Lung (tissue), 11 donors: ENCODE measurements at regions not wholly inside any gene's neighbourhood (a gene's known extent, or its start where the extent isn't known, plus 50 kb on each side); places are given as distances from the start of the nearest gene placed in this dataset.
A peak's percentile ranks its signal among the peaks of the same experiment; 100 is the strongest.

Source experiments
- ATAC-seq: fragments of 200-7000 bp; cut with Tn5 transposase; one replicate; pipeline ENCODE4 v1.9.1; 2020; ENCODE audit warnings: moderate number of reproducible peaks; ENCODE audit not compliant: insufficient read depth, low FRiP score
- DNase-seq, 3 donors: peaks; one replicate each; pipeline ENCODE4 v3.0.0-alpha.2; 2013 to 2017
- H3K27ac ChIP-seq, 2 donors: one replicate each; pipeline ENCODE4 v1.5.1; 2013; ENCODE audit warnings: mild to moderate bottlenecking in 2 of 2, moderate library complexity in 2 of 2, control low read depth in 1 of 2, inconsistent platforms in 1 of 2, low read depth in 1 of 2, low read length in 1 of 2
- H3K27me3 ChIP-seq, 3 donors: one replicate each; pipeline ENCODE4 v1.5.1; 2013; ENCODE audit warnings: low read length in 2 of 3; ENCODE audit not compliant: control insufficient read depth in 3 of 3, insufficient read depth in 3 of 3
- H3K36me3 ChIP-seq, 4 donors: one replicate each; pipeline ENCODE4 v1.5.1; 2013; ENCODE audit warnings: low read length in 4 of 4, mild to moderate bottlenecking in 1 of 4, moderate library complexity in 1 of 4; ENCODE audit not compliant: control insufficient read depth in 4 of 4, insufficient read depth in 4 of 4
- H3K4me1 ChIP-seq, 5 donors: one replicate each; pipeline ENCODE4 v1.5.1; 2013; ENCODE audit warnings: low read length in 5 of 5, mild to moderate bottlenecking in 2 of 5, moderate library complexity in 1 of 5; ENCODE audit not compliant: control insufficient read depth in 5 of 5, insufficient read depth in 5 of 5
- H3K4me3 ChIP-seq: one replicate; pipeline ENCODE4 v1.5.1; 2013; ENCODE audit warnings: mild to moderate bottlenecking, control low read depth, moderate library complexity
- H3K9ac ChIP-seq, 2 donors: one replicate each; pipeline ENCODE4 v1.5.1; 2013; ENCODE audit warnings: low read length in 2 of 2, control low read depth in 1 of 2; ENCODE audit not compliant: insufficient read depth in 1 of 2
- H3K9me3 ChIP-seq, 4 donors: one replicate each; pipeline ENCODE4 v1.5.1; 2013; ENCODE audit warnings: low read length in 3 of 4, mild to moderate bottlenecking in 1 of 4, moderate library complexity in 1 of 4; ENCODE audit not compliant: control insufficient read depth in 4 of 4, insufficient read depth in 3 of 4
- WGBS, 2 donors: extraction: QIAGEN DNeasy Blood & Tissue Kit; methylation state at CpG; one replicate each; pipeline ENCODE4 v1.1.7; 2013; 5-methylcytosine and 5-hydroxymethylcytosine counted together
- TF ChIP-seq, protein P1 (sequence below): IDR thresholded peaks from 2 replicates; pipeline ENCODE4 v1.5.1; 2012; ENCODE audit warnings: mild to moderate bottlenecking; ENCODE audit errors: control extremely low read depth, extremely low read depth
- donor health status: control.
- donor health status: control.
- donor health status: Bipolar disorder and iron deficiency.
- donor health status: healthy.
- donor health status: DM: yes; HTN: yes; CAD: no.

DNA sequence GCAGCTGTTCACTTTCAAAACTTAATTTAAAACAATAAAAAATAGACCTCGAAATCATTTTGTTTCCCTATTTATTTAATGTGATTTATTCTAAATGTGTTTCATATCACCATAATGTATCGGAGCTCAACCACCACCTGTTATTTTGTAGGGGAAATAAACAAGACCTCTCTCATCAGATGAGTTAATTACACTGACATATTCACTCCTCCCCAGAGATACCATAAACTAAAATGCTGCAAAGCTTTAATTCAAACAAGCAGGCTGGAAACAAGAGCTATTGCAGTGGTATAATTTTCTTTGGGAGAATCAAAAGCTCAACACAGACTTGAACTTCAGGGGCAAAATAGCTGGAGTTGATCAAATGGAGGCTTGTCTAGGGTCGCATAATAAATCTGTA lies 303.5 kb upstream of the TSHZ2 start:
- 89 to 90% methylated on average over 3 of the region's 3 CpGs for WGBS, 2 donors
- DNase-seq (no peak), ATAC-seq (no peak)
- TF ChIP-seq, protein P1, sequence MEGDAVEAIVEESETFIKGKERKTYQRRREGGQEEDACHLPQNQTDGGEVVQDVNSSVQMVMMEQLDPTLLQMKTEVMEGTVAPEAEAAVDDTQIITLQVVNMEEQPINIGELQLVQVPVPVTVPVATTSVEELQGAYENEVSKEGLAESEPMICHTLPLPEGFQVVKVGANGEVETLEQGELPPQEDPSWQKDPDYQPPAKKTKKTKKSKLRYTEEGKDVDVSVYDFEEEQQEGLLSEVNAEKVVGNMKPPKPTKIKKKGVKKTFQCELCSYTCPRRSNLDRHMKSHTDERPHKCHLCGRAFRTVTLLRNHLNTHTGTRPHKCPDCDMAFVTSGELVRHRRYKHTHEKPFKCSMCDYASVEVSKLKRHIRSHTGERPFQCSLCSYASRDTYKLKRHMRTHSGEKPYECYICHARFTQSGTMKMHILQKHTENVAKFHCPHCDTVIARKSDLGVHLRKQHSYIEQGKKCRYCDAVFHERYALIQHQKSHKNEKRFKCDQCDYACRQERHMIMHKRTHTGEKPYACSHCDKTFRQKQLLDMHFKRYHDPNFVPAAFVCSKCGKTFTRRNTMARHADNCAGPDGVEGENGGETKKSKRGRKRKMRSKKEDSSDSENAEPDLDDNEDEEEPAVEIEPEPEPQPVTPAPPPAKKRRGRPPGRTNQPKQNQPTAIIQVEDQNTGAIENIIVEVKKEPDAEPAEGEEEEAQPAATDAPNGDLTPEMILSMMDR, result no peak
- Histone ChIP-seq H3K9ac (no peak overlapping the region), H3K4me3 (no peak overlapping the region), H3K27me3 (peaks cover 0 to 2% (median 0%) of the 10 kb centered on the region in 3 donors), H3K9me3 (no peaks in the 10 kb centered on the region), H3K27ac (no peak overlapping the region), H3K4me1 (no peaks in the 10 kb centered on the region), H3K36me3 (no peaks in the 10 kb centered on the region)

- WGBS, 2 donors, result 89 to 93% methylated on average over 5 of the region's 5 CpGs
- H3K36me3 ChIP-seq, result no peaks in the 10 kb centered on the region
- TF ChIP-seq, protein P1, result no peak
These were observed 304.8 kb upstream of the TSHZ2 start for GRCh38 chr20:52667358-52667757.

DNA sequence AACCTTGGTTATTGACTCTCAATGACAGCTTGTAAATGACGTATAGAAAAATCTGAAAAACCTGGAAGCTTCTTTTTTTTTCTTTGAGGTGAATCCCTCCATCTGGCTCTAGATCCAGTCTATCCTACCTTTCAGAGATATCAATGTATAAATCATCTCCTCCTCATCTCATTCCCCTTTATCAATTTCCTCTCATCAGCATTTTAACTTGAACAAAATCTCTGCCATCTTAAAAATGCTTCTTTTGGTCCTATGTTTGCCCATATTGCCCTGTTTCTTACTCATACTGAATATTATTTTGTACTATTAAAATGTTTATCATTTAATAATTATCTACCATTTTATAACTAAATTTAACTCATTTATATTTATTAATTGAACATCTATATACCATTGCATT lies 306.7 kb upstream of the TSHZ2 start:
- no peak overlapping the region for H3K9ac ChIP-seq
- DNase-seq (no peak), ATAC-seq (no peak)
- TF ChIP-seq, protein P1, result no peak
- no peak overlapping the region for H3K27ac ChIP-seq
- peaks cover 0 to under 1% (median 0%) of the 10 kb centered on the region in 4 donors for H3K9me3 ChIP-seq
- no peak overlapping the region for H3K4me3 ChIP-seq
- H3K4me1 ChIP-seq, result no peaks in the 10 kb centered on the region
- H3K36me3 ChIP-seq, result no peaks in the 10 kb centered on the region
- H3K27me3 ChIP-seq, result peaks cover 0 to 2% (median 0%) of the 10 kb centered on the region in 3 donors
- WGBS, 2 donors, result 97% methylated on average over 1 of the region's 1 CpG

More at GRCh38 chr20:52667358-52667757, 304.8 kb upstream of the TSHZ2 start:
- no peak for DNase-seq
- H3K27ac ChIP-seq, result no peak overlapping the region
- H3K27me3 ChIP-seq, result peaks cover 0 to 2% (median 0%) of the 10 kb centered on the region in 3 donors
- no peaks in the 10 kb centered on the region for H3K4me1 ChIP-seq
- ATAC-seq, result no peak
- H3K9ac ChIP-seq, result no peak overlapping the region
- H3K9me3 ChIP-seq, result no peaks in the 10 kb centered on the region
- no peak overlapping the region for H3K4me3 ChIP-seq

DNA sequence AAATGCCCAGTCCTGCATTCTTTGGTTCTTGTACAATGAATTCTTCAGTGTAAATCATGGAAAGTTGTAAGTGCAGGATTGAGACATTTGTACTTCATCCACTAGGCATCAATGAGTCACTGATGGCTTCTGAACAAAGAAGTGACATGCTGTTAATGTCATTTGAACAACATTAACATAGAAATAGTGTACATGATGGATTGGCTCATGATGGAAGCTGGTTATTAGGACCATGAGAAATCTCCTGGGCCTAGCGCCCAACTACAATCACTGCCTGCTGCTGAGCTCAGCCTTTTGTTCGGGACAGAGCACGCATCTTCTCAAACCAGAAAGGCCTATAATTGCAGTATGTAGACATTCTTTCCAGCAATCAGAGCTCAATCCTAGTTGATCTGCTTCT lies 316.8 kb upstream of the TSHZ2 start:
- Histone ChIP-seq H3K36me3 (no peaks in the 10 kb centered on the region), H3K27ac (no peak overlapping the region), H3K9me3 (peaks cover 0 to under 1% (median 0%) of the 10 kb centered on the region in 4 donors), H3K27me3 (no peaks in the 10 kb centered on the region), H3K4me3 (no peak overlapping the region), H3K9ac (no peak overlapping the region), H3K4me1 (peaks cover 0 to 33% (median 0%) of the 10 kb centered on the region in 5 donors)
- peak; percentile 77 to 96 (median 89) for DNase-seq
- 90% methylated on average over 3 of the region's 3 CpGs for WGBS, 2 donors
- TF ChIP-seq, protein P1, result no peak
- no peak for ATAC-seq
